HUES48 (cell line): ENCODE measurements at regions not wholly inside any gene's neighbourhood (a gene's known extent, or its start where the extent isn't known, plus 50 kb on each side); places are given as distances from the start of the nearest gene placed in this dataset.

Experiments used
- H3K27ac ChIP-seq: one replicate; pipeline ENCODE4 v1.7.0; 2013; ENCODE audit warnings: low read depth, low read length, inconsistent platforms
- H3K27me3 ChIP-seq: 2 replicates; pipeline ENCODE4 v1.6.1; 2013; ENCODE audit warnings: mild to moderate bottlenecking, low read length; ENCODE audit not compliant: control insufficient read depth, insufficient read depth
- H3K36me3 ChIP-seq: 2 replicates; pipeline ENCODE4 v1.6.1; 2013; ENCODE audit warnings: low read length; ENCODE audit not compliant: control insufficient read depth, insufficient read depth
- H3K4me1 ChIP-seq: 2 replicates; pipeline ENCODE4 v1.6.1; 2013; ENCODE audit warnings: mild to moderate bottlenecking, low read length; ENCODE audit not compliant: control insufficient read depth, insufficient read depth
- H3K4me3 ChIP-seq: 2 replicates; pipeline ENCODE4 v1.5.1; 2013; ENCODE audit warnings: mild to moderate bottlenecking, low read depth, low read length
- H3K9ac ChIP-seq: 2 replicates; pipeline ENCODE4 v1.6.1; 2013; ENCODE audit warnings: mild to moderate bottlenecking, low read depth, low read length, moderate library complexity
- H3K9me3 ChIP-seq: 2 replicates; pipeline ENCODE4 v1.6.1; 2013; ENCODE audit warnings: low read length; ENCODE audit not compliant: control insufficient read depth, insufficient read depth

- H3K27ac ChIP-seq = no peak overlapping the region
- H3K36me3 ChIP-seq = no peaks in the 10 kb centered on the region
Measured at GRCh38 chr15:87736891-87737389, 519.6 kb downstream of the NTRK3 start.

GRCh38 chr15:87736401-87736800 is 520.1 kb downstream of the NTRK3 start:
- Histone ChIP-seq H3K4me3 (no peak overlapping the region), H3K36me3 (no peaks in the 10 kb centered on the region), H3K27ac (no peak overlapping the region), H3K9ac (no peak overlapping the region), H3K27me3 (no peaks in the 10 kb centered on the region), H3K4me1 (no peaks in the 10 kb centered on the region), H3K9me3 (no peaks in the 10 kb centered on the region)

More at GRCh38 chr15:87736891-87737389, 519.6 kb downstream of the NTRK3 start:
- no peak overlapping the region for H3K9ac ChIP-seq
- no peak overlapping the region for H3K4me3 ChIP-seq
- no peaks in the 10 kb centered on the region for H3K27me3 ChIP-seq
- H3K9me3 ChIP-seq = no peaks in the 10 kb centered on the region
- no peaks in the 10 kb centered on the region for H3K4me1 ChIP-seq

GRCh38 chr15:87735522-87735921 is 521.0 kb downstream of the NTRK3 start:
- no peak overlapping the region for H3K9ac ChIP-seq
- no peak overlapping the region for H3K27ac ChIP-seq
- no peaks in the 10 kb centered on the region for H3K4me1 ChIP-seq
- no peaks in the 10 kb centered on the region for H3K9me3 ChIP-seq
- no peaks in the 10 kb centered on the region for H3K27me3 ChIP-seq
- no peaks in the 10 kb centered on the region for H3K36me3 ChIP-seq
- no peak overlapping the region for H3K4me3 ChIP-seq

GRCh38 chr15:87734571-87735373 is 521.8 kb downstream of the NTRK3 start:
- Histone ChIP-seq H3K27ac (no peak overlapping the region), H3K9ac (no peak overlapping the region), H3K4me3 (no peak overlapping the region), H3K27me3 (no peaks in the 10 kb centered on the region), H3K9me3 (no peaks in the 10 kb centered on the region), H3K4me1 (no peaks in the 10 kb centered on the region), H3K36me3 (no peaks in the 10 kb centered on the region)

- Histone ChIP-seq H3K27ac (no peak overlapping the region), H3K4me1 (no peaks in the 10 kb centered on the region), H3K4me3 (no peak overlapping the region), H3K36me3 (no peaks in the 10 kb centered on the region), H3K27me3 (no peaks in the 10 kb centered on the region), H3K9ac (no peak overlapping the region), H3K9me3 (no peaks in the 10 kb centered on the region)
Measured at GRCh38 chr15:87733977-87734376, 522.6 kb downstream of the NTRK3 start.

- no peak overlapping the region for H3K27ac ChIP-seq
Measured at GRCh38 chr15:87733541-87733941, 523.0 kb downstream of the NTRK3 start.

GRCh38 chr15:87732976-87733375 is 523.6 kb downstream of the NTRK3 start:
- Histone ChIP-seq H3K9ac (no peak overlapping the region), H3K4me3 (no peak overlapping the region), H3K36me3 (no peaks in the 10 kb centered on the region)

More at GRCh38 chr15:87733541-87733941, 523.0 kb downstream of the NTRK3 start:
- no peaks in the 10 kb centered on the region for H3K36me3 ChIP-seq
- no peaks in the 10 kb centered on the region for H3K4me1 ChIP-seq
- H3K27me3 ChIP-seq = no peaks in the 10 kb centered on the region
- no peak overlapping the region for H3K4me3 ChIP-seq
- no peaks in the 10 kb centered on the region for H3K9me3 ChIP-seq
- H3K9ac ChIP-seq = no peak overlapping the region

GRCh38 chr15:87731630-87732029 is 524.9 kb downstream of the NTRK3 start:
- Histone ChIP-seq H3K4me3 (no peak overlapping the region), H3K9ac (no peak overlapping the region), H3K9me3 (no peaks in the 10 kb centered on the region), H3K27me3 (no peaks in the 10 kb centered on the region), H3K36me3 (no peaks in the 10 kb centered on the region), H3K4me1 (no peaks in the 10 kb centered on the region), H3K27ac (no peak overlapping the region)

More at GRCh38 chr15:87732976-87733375, 523.6 kb downstream of the NTRK3 start:
- Histone ChIP-seq H3K27me3 (no peaks in the 10 kb centered on the region), H3K27ac (no peak overlapping the region), H3K4me1 (no peaks in the 10 kb centered on the region), H3K9me3 (no peaks in the 10 kb centered on the region)

- Histone ChIP-seq H3K36me3 (no peaks in the 10 kb centered on the region), H3K9ac (no peak overlapping the region), H3K4me3 (no peak overlapping the region)
Measured at GRCh38 chr15:87730706-87731105, 525.8 kb downstream of the NTRK3 start.

GRCh38 chr15:87728998-87729397 is 527.5 kb downstream of the NTRK3 start:
- no peak overlapping the region for H3K9ac ChIP-seq
- H3K9me3 ChIP-seq = no peaks in the 10 kb centered on the region
- H3K27me3 ChIP-seq = no peaks in the 10 kb centered on the region
- no peak overlapping the region for H3K27ac ChIP-seq
- H3K36me3 ChIP-seq = no peaks in the 10 kb centered on the region
- H3K4me1 ChIP-seq = no peaks in the 10 kb centered on the region
- no peak overlapping the region for H3K4me3 ChIP-seq

More at GRCh38 chr15:87730706-87731105, 525.8 kb downstream of the NTRK3 start:
- Histone ChIP-seq H3K27ac (no peak overlapping the region), H3K9me3 (no peaks in the 10 kb centered on the region), H3K4me1 (no peaks in the 10 kb centered on the region), H3K27me3 (no peaks in the 10 kb centered on the region)

GRCh38 chr15:87727073-87727472 is 529.5 kb downstream of the NTRK3 start:
- H3K4me1 ChIP-seq = peaks cover 4% of the 10 kb centered on the region; the same call in 1 of the 2 replicates
- H3K27me3 ChIP-seq = no peaks in the 10 kb centered on the region
- H3K9ac ChIP-seq = no peak overlapping the region
- no peaks in the 10 kb centered on the region for H3K9me3 ChIP-seq
- H3K36me3 ChIP-seq = no peaks in the 10 kb centered on the region
- no peak overlapping the region for H3K4me3 ChIP-seq
- H3K27ac ChIP-seq = no peak overlapping the region
